PC-9 (cell line): ENCODE measurements at regions not wholly inside any gene's neighbourhood (a gene's known extent, or its start where the extent isn't known, plus 50 kb on each side); places are given as distances from the start of the nearest gene placed in this dataset.

Source experiments
- BruUV-seq: library from RNA; stranded (reverse); fragments of 400-500 nt; replicated peaks from 2 replicates; lab custom pipeline; 2021; lab: Mats Ljungman, UMichigan
- CTCF ChIA-PET: fragments of 300-600 bp; sonication (Branson Sonifier 250); formaldehyde crosslinking; loops from one replicate; lab custom pipeline; 2022; ENCODE audit warnings: antibody characterized with exemption; lab: Charles Lee
- POLR2A ChIA-PET: fragments of 300-600 bp; sonication (Branson Sonifier 250); formaldehyde crosslinking; loops from one replicate; lab custom pipeline; 2022; ENCODE audit warnings: antibody characterized with exemption; ENCODE audit not compliant: unreplicated experiment; lab: Charles Lee
- DNase-seq, 2 experiments: peaks; one replicate each; pipeline versions ENCODE4 v3.0.0 to v3.0.0-alpha.2; 2015 to 2022; ENCODE audit warnings: mixed read lengths in 1 of 2
- H2AFZ ChIP-seq: fragments of 200-600 bp; sonication (generic); 2 replicates; pipeline ENCODE4 v1.8.1; 2017; ENCODE audit warnings: antibody characterized with exemption
- H3F3A ChIP-seq: fragments of 200-600 bp; sonication (generic); 2 replicates; pipeline ENCODE4 v1.8.1; 2017; ENCODE audit warnings: antibody characterized with exemption, mild to moderate bottlenecking, low read depth; ENCODE audit not compliant: insufficient read depth
- H3K27ac ChIP-seq: fragments of 200-600 bp; sonication (generic); 2 replicates; pipeline ENCODE4 v1.6.1; 2016; ENCODE audit warnings: mixed run types
- H3K27me3 ChIP-seq: fragments of 200-600 bp; sonication (generic); 2 replicates; pipeline ENCODE4 v1.6.1; 2016; ENCODE audit warnings: low read depth, mixed run types; ENCODE audit not compliant: insufficient read depth
- H3K36me3 ChIP-seq: fragments of 200-600 bp; sonication (generic); 2 replicates; pipeline ENCODE4 v1.6.1; 2016; ENCODE audit warnings: low read depth, mixed run types
- H3K4me1 ChIP-seq: fragments of 200-600 bp; sonication (generic); replicated peaks from 2 replicates; pipeline ENCODE4 v1.6.1; 2016; ENCODE audit warnings: mixed run types; ENCODE audit not compliant: insufficient read depth
- H3K4me2 ChIP-seq: fragments of 200-600 bp; sonication (generic); 2 replicates; pipeline ENCODE4 v1.6.1; 2017; ENCODE audit warnings: mixed run types
- H3K4me3 ChIP-seq: fragments of 200-600 bp; sonication (generic); 2 replicates; pipeline ENCODE4 v1.6.1; 2016; ENCODE audit warnings: mixed run types
- H3K79me2 ChIP-seq: fragments of 200-600 bp; sonication (generic); 2 replicates; pipeline ENCODE4 v1.6.1; 2017; ENCODE audit warnings: low read depth, mixed run types
- H3K9me2 ChIP-seq: fragments of 200-600 bp; sonication (generic); 2 replicates; pipeline ENCODE4 v1.8.1; 2017; ENCODE audit warnings: mild to moderate bottlenecking; ENCODE audit not compliant: insufficient read depth
- H3K9me3 ChIP-seq: fragments of 200-600 bp; sonication (generic); 2 replicates; pipeline ENCODE4 v1.8.1; 2016; ENCODE audit warnings: low read depth; ENCODE audit not compliant: insufficient read depth
- H4K20me1 ChIP-seq: fragments of 200-600 bp; sonication (generic); 2 replicates; pipeline ENCODE4 v1.8.1; 2017; ENCODE audit not compliant: insufficient read depth
- EZH2 ChIP-seq: fragments of 200-600 bp; sonication (generic); IDR thresholded peaks from 2 replicates; pipeline ENCODE4 v1.8.0; 2017; ENCODE audit warnings: antibody characterized with exemption, low read depth
- intact Hi-C: fragments of 100-400 bp; cut with micrococcal nuclease; formaldehyde crosslinking; loops from one replicate; pipeline ENCODE4 v1.10.0; 2022; ENCODE audit not compliant: unreplicated experiment
- TF ChIP-seq, protein P1 (sequence below): fragments of 200-600 bp; sonication (generic); conservative IDR thresholded peaks from 2 replicates; pipeline ENCODE4 v1.6.1; 2017; ENCODE audit warnings: mixed run types, antibody characterized with exemption, mild to moderate bottlenecking, moderate library complexity

DNA sequence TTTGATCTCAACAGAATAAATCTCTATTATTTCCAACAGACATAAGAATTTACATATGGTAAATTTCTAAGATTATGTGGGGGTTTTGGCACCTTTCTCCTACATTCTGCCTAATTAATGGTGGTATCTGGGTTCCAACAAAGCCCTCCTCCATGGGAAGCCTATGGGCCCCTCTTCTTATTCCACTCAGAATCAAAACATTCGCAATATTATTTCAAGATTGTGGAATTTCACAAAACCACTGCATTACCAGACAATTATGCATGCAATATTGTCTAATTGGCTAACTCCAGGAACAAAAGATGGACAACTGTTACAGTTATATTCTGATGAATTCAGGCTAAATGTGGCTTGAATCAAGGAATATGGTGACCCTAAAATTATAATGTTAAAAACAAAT, 434.0 kb downstream of the NFIB start:
- BruUV-seq, result no TSS peak
- H3K9me2 ChIP-seq, result no peaks in the 10 kb centered on the region
- no peak overlapping the region for H3K4me3 ChIP-seq
- TF ChIP-seq EZH2, result no peak
- TF ChIP-seq, protein P1, sequence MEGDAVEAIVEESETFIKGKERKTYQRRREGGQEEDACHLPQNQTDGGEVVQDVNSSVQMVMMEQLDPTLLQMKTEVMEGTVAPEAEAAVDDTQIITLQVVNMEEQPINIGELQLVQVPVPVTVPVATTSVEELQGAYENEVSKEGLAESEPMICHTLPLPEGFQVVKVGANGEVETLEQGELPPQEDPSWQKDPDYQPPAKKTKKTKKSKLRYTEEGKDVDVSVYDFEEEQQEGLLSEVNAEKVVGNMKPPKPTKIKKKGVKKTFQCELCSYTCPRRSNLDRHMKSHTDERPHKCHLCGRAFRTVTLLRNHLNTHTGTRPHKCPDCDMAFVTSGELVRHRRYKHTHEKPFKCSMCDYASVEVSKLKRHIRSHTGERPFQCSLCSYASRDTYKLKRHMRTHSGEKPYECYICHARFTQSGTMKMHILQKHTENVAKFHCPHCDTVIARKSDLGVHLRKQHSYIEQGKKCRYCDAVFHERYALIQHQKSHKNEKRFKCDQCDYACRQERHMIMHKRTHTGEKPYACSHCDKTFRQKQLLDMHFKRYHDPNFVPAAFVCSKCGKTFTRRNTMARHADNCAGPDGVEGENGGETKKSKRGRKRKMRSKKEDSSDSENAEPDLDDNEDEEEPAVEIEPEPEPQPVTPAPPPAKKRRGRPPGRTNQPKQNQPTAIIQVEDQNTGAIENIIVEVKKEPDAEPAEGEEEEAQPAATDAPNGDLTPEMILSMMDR, result no peak
- H4K20me1 ChIP-seq, result no peaks in the 10 kb centered on the region
- H3K27me3 ChIP-seq, result no peaks in the 10 kb centered on the region
- intact Hi-C loops, result no loop called here
- ChIA-PET POLR2A (no interaction called here), CTCF (no interaction called here)
- no peak overlapping the region for H3K4me2 ChIP-seq
- no peaks in the 10 kb centered on the region for H3K4me1 ChIP-seq
- no peaks in the 10 kb centered on the region for H3F3A ChIP-seq
- H3K27ac ChIP-seq, result no peak overlapping the region
- H3K79me2 ChIP-seq, result no peaks in the 10 kb centered on the region
- H3K36me3 ChIP-seq, result no peaks in the 10 kb centered on the region
- H3K9me3 ChIP-seq, result no peaks in the 10 kb centered on the region
- no peak overlapping the region for H2AFZ ChIP-seq
- DNase-seq, result no peak

DNA sequence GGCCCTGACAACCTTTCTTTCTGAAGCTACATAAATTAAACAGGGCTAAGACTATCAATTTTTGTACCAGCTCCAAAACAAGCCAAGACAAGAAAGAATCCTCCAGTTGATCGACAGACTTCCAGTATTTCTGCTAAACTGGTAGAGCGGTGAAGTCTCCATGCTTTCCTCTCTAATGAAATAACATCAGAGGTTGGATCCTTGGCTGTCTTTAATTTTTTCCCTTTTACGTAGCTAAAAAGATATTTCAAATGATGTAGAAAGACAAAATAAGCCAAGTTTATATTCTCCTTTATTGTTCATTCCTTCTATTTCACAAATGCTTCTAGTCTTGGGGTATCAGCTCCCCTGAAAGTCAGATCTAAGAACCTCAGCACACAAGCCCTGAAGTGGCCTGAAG, 434.9 kb downstream of the NFIB start:
- H3K9me2 ChIP-seq, result no peaks in the 10 kb centered on the region
- no peaks in the 10 kb centered on the region for H4K20me1 ChIP-seq
- BruUV-seq, result no TSS peak
- no peaks in the 10 kb centered on the region for H3F3A ChIP-seq
- no peak for DNase-seq
- H2AFZ ChIP-seq, result no peak overlapping the region
- TF ChIP-seq, protein P1, result no peak
- no peak for TF ChIP-seq EZH2
- H3K27ac ChIP-seq, result no peak overlapping the region
- no peaks in the 10 kb centered on the region for H3K36me3 ChIP-seq
- ChIA-PET POLR2A (no interaction called here), CTCF (no interaction called here)
- H3K4me3 ChIP-seq, result no peak overlapping the region
- no peaks in the 10 kb centered on the region for H3K27me3 ChIP-seq
- no peaks in the 10 kb centered on the region for H3K4me1 ChIP-seq
- H3K79me2 ChIP-seq, result no peaks in the 10 kb centered on the region
- no peak overlapping the region for H3K4me2 ChIP-seq
- intact Hi-C loops, result no loop called here
- no peaks in the 10 kb centered on the region for H3K9me3 ChIP-seq

DNA sequence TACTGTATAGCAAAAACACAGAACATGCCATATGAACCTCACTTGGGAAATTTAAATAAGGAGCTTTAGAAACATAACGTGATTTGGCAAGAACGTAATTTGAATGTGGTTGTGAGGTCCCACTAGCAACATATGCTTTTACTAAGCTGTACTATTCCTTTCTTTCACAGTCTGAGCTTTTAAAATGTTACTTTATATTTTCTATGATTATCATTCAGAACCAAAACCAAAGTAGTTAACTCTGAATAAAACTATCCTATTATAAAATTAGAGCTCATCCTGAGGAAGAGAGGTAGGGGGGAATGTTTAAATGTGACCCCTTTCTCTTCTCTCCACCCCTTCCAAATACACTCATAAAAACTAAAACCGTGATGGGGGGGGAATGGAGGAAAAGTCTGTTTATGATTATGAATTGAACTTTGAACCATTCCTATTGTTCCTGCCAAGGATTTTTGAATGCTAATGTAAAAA, 435.7 kb downstream of the NFIB start:
- POLR2A ChIA-PET, result interaction anchor here (0.6 kb wide), 1 partner anchor 359 kb away, joined by 5 read pairs; no protein-coding TSS in a partner anchor
- intact Hi-C loops, result no loop called here

More for the DNA sequence above, 435.7 kb downstream of the NFIB start:
- Histone ChIP-seq H3K4me3 (no peak overlapping the region), H3F3A (no peaks in the 10 kb centered on the region), H3K4me2 (no peak overlapping the region), H3K9me2 (no peaks in the 10 kb centered on the region), H3K4me1 (no peaks in the 10 kb centered on the region), H2AFZ (no peak overlapping the region), H3K79me2 (no peaks in the 10 kb centered on the region), H4K20me1 (no peaks in the 10 kb centered on the region), H3K27ac (no peak overlapping the region), H3K27me3 (no peaks in the 10 kb centered on the region), H3K36me3 (no peaks in the 10 kb centered on the region), H3K9me3 (no peaks in the 10 kb centered on the region)
- TF ChIP-seq, protein P1, result no peak
- no peak for TF ChIP-seq EZH2
- BruUV-seq, result no TSS peak
- no peak for DNase-seq
- CTCF ChIA-PET, result no interaction called here
